Suppressor macrophage treated with lipopolysaccharide for 4 hours (primary cell): ENCODE measurements at regions not wholly inside any gene's neighbourhood (a gene's known extent, or its start where the extent isn't known, plus 50 kb on each side); places are given as distances from the start of the nearest gene placed in this dataset.
A peak's percentile ranks its signal among the peaks of the same experiment; 100 is the strongest.

Experiments
- DNase-seq: peaks from one replicate; pipeline ENCODE4 v3.0.0-alpha.2; 2020

- DNase-seq: no peak
Observed at GRCh38 chr12:124487834-124488165, 79.6 kb downstream of the NCOR2 start.

GRCh38 chr12:124487066-124487833, 80.2 kb downstream of the NCOR2 start:
- DNase-seq: no peak

- DNase-seq: no peak
Observed at GRCh38 chr12:124486346-124486963, 81.0 kb downstream of the NCOR2 start.

- no peak for DNase-seq
Observed at GRCh38 chr12:124485371-124485770, 82.0 kb downstream of the NCOR2 start.

GRCh38 chr12:124484526-124484953, 82.9 kb downstream of the NCOR2 start:
- no peak for DNase-seq

GRCh38 chr12:124484067-124484466, 83.3 kb downstream of the NCOR2 start:
- DNase-seq: no peak

GRCh38 chr12:124482901-124483799, 84.3 kb downstream of the NCOR2 start:
- no peak for DNase-seq

GRCh38 chr12:124482567-124482893, 84.9 kb downstream of the NCOR2 start:
- DNase-seq: no peak

- no peak for DNase-seq
Observed at GRCh38 chr12:124481772-124482566, 85.4 kb downstream of the NCOR2 start.

- no peak for DNase-seq
Observed at GRCh38 chr12:124481257-124481750, 86.1 kb downstream of the NCOR2 start.

GRCh38 chr12:124480469-124481256, 86.7 kb downstream of the NCOR2 start:
- DNase-seq: peak; percentile 46

GRCh38 chr12:124479680-124480468, 87.5 kb downstream of the NCOR2 start:
- no peak for DNase-seq

- DNase-seq: no peak
Observed at GRCh38 chr12:124478985-124479645, 88.3 kb downstream of the NCOR2 start.

GRCh38 chr12:124478416-124478815, 89.0 kb downstream of the NCOR2 start:
- DNase-seq: no peak

GRCh38 chr12:124477107-124477915, 90.1 kb downstream of the NCOR2 start:
- peak; percentile 83 for DNase-seq

GRCh38 chr12:124476011-124476400, 91.4 kb downstream of the NCOR2 start:
- no peak for DNase-seq

GRCh38 chr12:124475295-124476010, 92.0 kb downstream of the NCOR2 start:
- DNase-seq: no peak

GRCh38 chr12:124474709-124475108, 92.7 kb downstream of the NCOR2 start:
- DNase-seq: no peak
